Panc1 (cell line): ENCODE measurements at regions not wholly inside any gene's neighbourhood (a gene's known extent, or its start where the extent isn't known, plus 50 kb on each side); places are given as distances from the start of the nearest gene placed in this dataset.

Source experiments
- ATAC-seq: fragments of 200-7000 bp; cut with Tn5 transposase; 2 replicates; pipeline ENCODE4 v1.9.1; 2020; ENCODE audit warnings: mild to moderate bottlenecking, moderate library complexity
- BruUV-seq: library from RNA; stranded (reverse); fragments of 400-500 nt; replicated peaks from 2 replicates; lab custom pipeline; 2021; lab: Mats Ljungman, UMichigan
- CTCF ChIA-PET: fragments of 300-600 bp; sonication (Branson Sonifier 250); formaldehyde crosslinking; loops from one replicate; lab custom pipeline; 2022; ENCODE audit warnings: antibody characterized with exemption; lab: Charles Lee
- POLR2A ChIA-PET: fragments of 300-600 bp; sonication (Branson Sonifier 250); formaldehyde crosslinking; loops from one replicate; lab custom pipeline; 2022; ENCODE audit warnings: antibody characterized with exemption; lab: Charles Lee
- DNase-seq: peaks from one replicate; pipeline ENCODE4 v3.0.0-alpha.2; 2010; ENCODE audit warnings: low read depth, low spot score
- H3K27ac ChIP-seq: 2 replicates; pipeline ENCODE4 v1.5.1; 2011; ENCODE audit warnings: mild to moderate bottlenecking, low read length, inconsistent platforms
- H3K27me3 ChIP-seq: fragments of 200-500 bp; sonication (Bioruptor generic); 2 replicates; pipeline ENCODE4 v1.6.0; 2014; ENCODE audit warnings: low read length, inconsistent platforms; ENCODE audit not compliant: control insufficient read depth, insufficient read depth
- H3K36me3 ChIP-seq: fragments of 200-500 bp; sonication (Bioruptor generic); 2 replicates; pipeline ENCODE4 v1.5.1; 2014; ENCODE audit warnings: inconsistent platforms, mild to moderate bottlenecking, low read length, moderate library complexity; ENCODE audit not compliant: control insufficient read depth, insufficient read depth
- H3K4me1 ChIP-seq: 2 replicates; pipeline ENCODE4 v1.5.1; 2011; ENCODE audit warnings: inconsistent platforms, mild to moderate bottlenecking, low read length, moderate library complexity; ENCODE audit not compliant: control insufficient read depth, insufficient read depth
- H3K4me3 ChIP-seq, 2 experiments: 2 replicates each; pipeline ENCODE4 v1.5.1; 2011 to 2012; ENCODE audit warnings: low read depth in 2 of 2, low read length in 2 of 2, mild to moderate bottlenecking in 2 of 2, inconsistent platforms in 1 of 2, moderate library complexity in 1 of 2
- H3K9me3 ChIP-seq: fragments of 200-500 bp; sonication (Bioruptor generic); 2 replicates; pipeline ENCODE4 v1.5.1; 2014; ENCODE audit warnings: low read depth, mild to moderate bottlenecking, inconsistent platforms, low read length, moderate library complexity; ENCODE audit not compliant: control insufficient read depth, insufficient read depth
- POLR2AphosphoS5 ChIP-seq: IDR thresholded peaks from 2 replicates; pipeline ENCODE4 v1.6.1; 2012; ENCODE audit warnings: mild to moderate bottlenecking, low read depth, low read length, moderate library complexity
- SIN3A ChIP-seq: IDR thresholded peaks from 2 replicates; pipeline ENCODE4 v1.6.1; 2012; ENCODE audit warnings: low read depth, mild to moderate bottlenecking, low read length, moderate library complexity, borderline replicate concordance; ENCODE audit not compliant: insufficient read depth
- TCF7L2 ChIP-seq: IDR thresholded peaks from 2 replicates; pipeline ENCODE4 v1.6.1; 2011; ENCODE audit warnings: mild to moderate bottlenecking, low read depth, low read length, inconsistent platforms
- in situ Hi-C: cut with HindIII; loops from 2 replicates; pipeline ENCODE4 v1.10.0; 2016; ENCODE audit warnings: low sequenced_read_pairs, low pct_unique_long_range_greater_than_20kb
- intact Hi-C: fragments of 100-400 bp; cut with micrococcal nuclease; formaldehyde crosslinking; loops from one replicate; pipeline ENCODE4 v1.10.0; 2022; ENCODE audit not compliant: unreplicated experiment
- TF ChIP-seq, protein P1 (sequence below): fragments of 450-650 bp; IDR thresholded peaks from 2 replicates; pipeline ENCODE4 v1.5.1; 2017; ENCODE audit warnings: mild to moderate bottlenecking
- TF ChIP-seq, protein P2 (sequence below), 2 experiments: IDR thresholded peaks; 2 replicates each; pipeline ENCODE4 v1.6.1; 2011 to 2012; ENCODE audit warnings: low read depth in 2 of 2, control low read depth in 1 of 2, low read length in 1 of 2, mild to moderate bottlenecking in 1 of 2, moderate library complexity in 1 of 2; ENCODE audit not compliant: insufficient read depth in 1 of 2

DNA sequence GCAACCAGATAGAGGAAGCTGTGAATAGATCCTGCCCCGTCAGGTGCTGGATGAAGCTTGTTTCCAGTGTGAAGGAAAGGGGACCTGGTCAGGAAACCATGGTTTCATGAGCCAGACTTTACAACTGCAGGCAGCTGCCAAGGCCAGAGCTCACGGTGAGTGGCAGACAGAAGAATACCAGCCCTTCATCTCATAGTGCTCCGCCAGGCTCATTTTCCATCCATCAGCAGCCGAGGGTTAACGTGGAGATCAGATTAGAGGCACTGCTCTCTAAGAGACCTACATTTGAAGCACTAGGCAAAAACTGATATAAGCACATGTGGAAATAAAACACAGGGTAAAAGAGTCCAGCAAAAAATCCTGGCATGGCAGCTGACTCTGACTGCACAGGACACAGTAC is 172.4 kb downstream of the CD24 start:
- Histone ChIP-seq H3K27ac (no peak overlapping the region), H3K4me3 (no peak overlapping the region), H3K27me3 (no peaks in the 10 kb centered on the region), H3K4me1 (no peaks in the 10 kb centered on the region), H3K36me3 (no peaks in the 10 kb centered on the region), H3K9me3 (peaks cover 2% of the 10 kb centered on the region; the same call in 1 of the 2 replicates)
- no peak for DNase-seq
- no peak for ATAC-seq
- POLR2A ChIA-PET = interaction anchor here (0.6 kb wide), 1 partner anchor 222 kb away, joined by 5 read pairs; no protein-coding TSS in a partner anchor
- CTCF ChIA-PET = interaction anchor here (0.5 kb wide), 1 partner anchor 177 kb away, joined by 5 read pairs; no protein-coding TSS in a partner anchor
- intact Hi-C loops (no loop called here), in situ Hi-C loops (no loop called here)
- TF ChIP-seq SIN3A (no peak), POLR2AphosphoS5 (no peak), TCF7L2 (no peak)
- TF ChIP-seq, protein P1, sequence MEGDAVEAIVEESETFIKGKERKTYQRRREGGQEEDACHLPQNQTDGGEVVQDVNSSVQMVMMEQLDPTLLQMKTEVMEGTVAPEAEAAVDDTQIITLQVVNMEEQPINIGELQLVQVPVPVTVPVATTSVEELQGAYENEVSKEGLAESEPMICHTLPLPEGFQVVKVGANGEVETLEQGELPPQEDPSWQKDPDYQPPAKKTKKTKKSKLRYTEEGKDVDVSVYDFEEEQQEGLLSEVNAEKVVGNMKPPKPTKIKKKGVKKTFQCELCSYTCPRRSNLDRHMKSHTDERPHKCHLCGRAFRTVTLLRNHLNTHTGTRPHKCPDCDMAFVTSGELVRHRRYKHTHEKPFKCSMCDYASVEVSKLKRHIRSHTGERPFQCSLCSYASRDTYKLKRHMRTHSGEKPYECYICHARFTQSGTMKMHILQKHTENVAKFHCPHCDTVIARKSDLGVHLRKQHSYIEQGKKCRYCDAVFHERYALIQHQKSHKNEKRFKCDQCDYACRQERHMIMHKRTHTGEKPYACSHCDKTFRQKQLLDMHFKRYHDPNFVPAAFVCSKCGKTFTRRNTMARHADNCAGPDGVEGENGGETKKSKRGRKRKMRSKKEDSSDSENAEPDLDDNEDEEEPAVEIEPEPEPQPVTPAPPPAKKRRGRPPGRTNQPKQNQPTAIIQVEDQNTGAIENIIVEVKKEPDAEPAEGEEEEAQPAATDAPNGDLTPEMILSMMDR = no peak
- TF ChIP-seq, protein P2, sequence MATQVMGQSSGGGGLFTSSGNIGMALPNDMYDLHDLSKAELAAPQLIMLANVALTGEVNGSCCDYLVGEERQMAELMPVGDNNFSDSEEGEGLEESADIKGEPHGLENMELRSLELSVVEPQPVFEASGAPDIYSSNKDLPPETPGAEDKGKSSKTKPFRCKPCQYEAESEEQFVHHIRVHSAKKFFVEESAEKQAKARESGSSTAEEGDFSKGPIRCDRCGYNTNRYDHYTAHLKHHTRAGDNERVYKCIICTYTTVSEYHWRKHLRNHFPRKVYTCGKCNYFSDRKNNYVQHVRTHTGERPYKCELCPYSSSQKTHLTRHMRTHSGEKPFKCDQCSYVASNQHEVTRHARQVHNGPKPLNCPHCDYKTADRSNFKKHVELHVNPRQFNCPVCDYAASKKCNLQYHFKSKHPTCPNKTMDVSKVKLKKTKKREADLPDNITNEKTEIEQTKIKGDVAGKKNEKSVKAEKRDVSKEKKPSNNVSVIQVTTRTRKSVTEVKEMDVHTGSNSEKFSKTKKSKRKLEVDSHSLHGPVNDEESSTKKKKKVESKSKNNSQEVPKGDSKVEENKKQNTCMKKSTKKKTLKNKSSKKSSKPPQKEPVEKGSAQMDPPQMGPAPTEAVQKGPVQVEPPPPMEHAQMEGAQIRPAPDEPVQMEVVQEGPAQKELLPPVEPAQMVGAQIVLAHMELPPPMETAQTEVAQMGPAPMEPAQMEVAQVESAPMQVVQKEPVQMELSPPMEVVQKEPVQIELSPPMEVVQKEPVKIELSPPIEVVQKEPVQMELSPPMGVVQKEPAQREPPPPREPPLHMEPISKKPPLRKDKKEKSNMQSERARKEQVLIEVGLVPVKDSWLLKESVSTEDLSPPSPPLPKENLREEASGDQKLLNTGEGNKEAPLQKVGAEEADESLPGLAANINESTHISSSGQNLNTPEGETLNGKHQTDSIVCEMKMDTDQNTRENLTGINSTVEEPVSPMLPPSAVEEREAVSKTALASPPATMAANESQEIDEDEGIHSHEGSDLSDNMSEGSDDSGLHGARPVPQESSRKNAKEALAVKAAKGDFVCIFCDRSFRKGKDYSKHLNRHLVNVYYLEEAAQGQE (IDR thresholded peaks at IDR 0.05; ENCODE audit: insufficient read depth in 1 of 2, low read depth in 2 of 2, low read length in 1 of 2) = no peak
- no TSS peak for BruUV-seq

GRCh38 chr6:106801256-106801655 is 171.9 kb downstream of the QRSL1 start:
- ATAC-seq = no peak
- in situ Hi-C loops (no loop called here), intact Hi-C loops (no loop called here)

DNA sequence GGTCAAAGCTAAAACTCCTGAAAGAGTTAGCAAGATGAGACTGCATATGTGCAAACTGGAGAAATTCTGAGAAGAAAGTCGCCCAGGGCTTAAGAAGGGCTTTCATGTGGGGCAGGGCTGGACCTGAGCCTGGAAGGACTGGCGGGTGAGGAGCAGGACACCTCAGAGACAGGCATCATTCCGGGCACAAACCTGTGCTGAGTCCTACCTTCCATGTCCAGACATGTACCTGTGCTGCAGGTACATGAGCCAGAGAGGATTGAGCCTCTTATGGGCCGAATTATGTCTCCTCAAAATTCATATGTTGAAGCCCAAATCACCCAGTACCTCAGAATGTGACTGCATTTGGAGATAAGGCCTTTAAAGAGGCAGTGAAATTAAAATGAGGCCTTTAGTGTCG is 171.0 kb downstream of the QRSL1 start:
- no peaks in the 10 kb centered on the region for H3K4me1 ChIP-seq
- intact Hi-C loops (no loop called here), in situ Hi-C loops (no loop called here)
- H3K36me3 ChIP-seq = no peaks in the 10 kb centered on the region
- no peaks in the 10 kb centered on the region for H3K9me3 ChIP-seq
- DNase-seq (no peak), ATAC-seq (no peak)
- ChIA-PET CTCF (no interaction called here), POLR2A (no interaction called here)
- H3K27me3 ChIP-seq = peaks cover 5% of the 10 kb centered on the region; the same call in 1 of the 2 replicates
- no peak overlapping the region for H3K4me3 ChIP-seq
- H3K27ac ChIP-seq = no peak overlapping the region
- no TSS peak for BruUV-seq
- TF ChIP-seq SIN3A (no peak), TCF7L2 (no peak), POLR2AphosphoS5 (no peak)
- TF ChIP-seq, protein P2 (IDR thresholded peaks at IDR 0.05; ENCODE audit: insufficient read depth in 1 of 2, low read depth in 2 of 2, low read length in 1 of 2) = no peak
- TF ChIP-seq, protein P1 = no peak

More at GRCh38 chr6:106801256-106801655, 171.9 kb downstream of the QRSL1 start:
- ChIA-PET POLR2A (no interaction called here), CTCF (interaction anchor here (0.6 kb wide), 1 partner anchor 178 kb away, joined by 3 read pairs; no protein-coding TSS in a partner anchor)
- no peak for DNase-seq
- BruUV-seq = no TSS peak
- H3K4me1 ChIP-seq = no peaks in the 10 kb centered on the region
- no peak for TF ChIP-seq SIN3A
- H3K36me3 ChIP-seq = no peaks in the 10 kb centered on the region
- no peak overlapping the region for H3K27ac ChIP-seq
- H3K27me3 ChIP-seq = no peaks in the 10 kb centered on the region
- no peaks in the 10 kb centered on the region for H3K9me3 ChIP-seq
- no peak overlapping the region for H3K4me3 ChIP-seq
